ENCODE measurements at regions not wholly inside any gene's neighbourhood (a gene's known extent, or its start where the extent isn't known, plus 50 kb on each side); places are given as distances from the start of the nearest gene placed in this dataset.

GRCh38 chr2:234286956-234287355 is 209.9 kb downstream of the ARL4C start:
- in situ Hi-C loops (cut with MboI; ENCODE audit: low sequenced_read_pairs): no loop called here

GRCh38 chr2:234286118-234286598 is 210.7 kb downstream of the ARL4C start:
- in situ Hi-C loops (cut with MboI; ENCODE audit: low sequenced_read_pairs): no loop called here

GRCh38 chr2:234285541-234285940 is 211.3 kb downstream of the ARL4C start:
- in situ Hi-C loops (cut with MboI; ENCODE audit: low sequenced_read_pairs): no loop called here

GRCh38 chr2:234279637-234280036 is 217.2 kb downstream of the ARL4C start:
- in situ Hi-C loops (cut with MboI; ENCODE audit: low sequenced_read_pairs): no loop called here

GRCh38 chr2:234278556-234279255 is 218.2 kb downstream of the ARL4C start:
- in situ Hi-C loops (cut with MboI; ENCODE audit: low sequenced_read_pairs): no loop called here

- in situ Hi-C loops (cut with MboI; ENCODE audit: low sequenced_read_pairs): no loop called here
These were observed 221.4 kb downstream of the ARL4C start for GRCh38 chr2:234275515-234275914.

- in situ Hi-C loops (cut with MboI; ENCODE audit: low sequenced_read_pairs): no loop called here
These were observed 222.8 kb downstream of the ARL4C start for GRCh38 chr2:234273887-234274584.

- in situ Hi-C loops (cut with MboI; ENCODE audit: low sequenced_read_pairs): no loop called here
These were observed 221.8 kb downstream of the SPP2 start for GRCh38 chr2:234272069-234272850.

GRCh38 chr2:234271338-234271737 is 220.8 kb downstream of the SPP2 start:
- in situ Hi-C loops (cut with MboI; ENCODE audit: low sequenced_read_pairs): no loop called here

GRCh38 chr2:234269769-234270204 is 219.3 kb downstream of the SPP2 start:
- in situ Hi-C loops (cut with MboI; ENCODE audit: low sequenced_read_pairs): no loop called here

- in situ Hi-C loops (cut with MboI; ENCODE audit: low sequenced_read_pairs): no loop called here
These were observed 217.0 kb downstream of the SPP2 start for GRCh38 chr2:234267534-234267933.

- in situ Hi-C loops (cut with MboI; ENCODE audit: low sequenced_read_pairs): no loop called here
These were observed 216.4 kb downstream of the SPP2 start for GRCh38 chr2:234266952-234267351.

- in situ Hi-C loops (cut with MboI; ENCODE audit: low sequenced_read_pairs): no loop called here
These were observed 214.7 kb downstream of the SPP2 start for GRCh38 chr2:234265206-234265605.

GRCh38 chr2:234261736-234262135 is 211.2 kb downstream of the SPP2 start:
- in situ Hi-C loops (cut with MboI; ENCODE audit: low sequenced_read_pairs): no loop called here

GRCh38 chr2:234259440-234259839 is 208.9 kb downstream of the SPP2 start:
- in situ Hi-C loops (cut with MboI; ENCODE audit: low sequenced_read_pairs): no loop called here

GRCh38 chr2:234258562-234259141 is 208.2 kb downstream of the SPP2 start:
- in situ Hi-C loops (cut with MboI; ENCODE audit: low sequenced_read_pairs): no loop called here

GRCh38 chr2:234257859-234258561 is 207.5 kb downstream of the SPP2 start:
- in situ Hi-C loops (cut with MboI; ENCODE audit: low sequenced_read_pairs): no loop called here

GRCh38 chr2:234256516-234256915 is 206.0 kb downstream of the SPP2 start:
- in situ Hi-C loops (cut with MboI; ENCODE audit: low sequenced_read_pairs): no loop called here

GRCh38 chr2:234254783-234255521 is 204.4 kb downstream of the SPP2 start:
- in situ Hi-C loops (cut with MboI; ENCODE audit: low sequenced_read_pairs): no loop called here

- in situ Hi-C loops (cut with MboI; ENCODE audit: low sequenced_read_pairs): no loop called here
These were observed 202.3 kb downstream of the SPP2 start for GRCh38 chr2:234252772-234253171.

All from HL-60/S4 (cell line).